ENCODE measurements at regions not wholly inside any gene's neighbourhood (a gene's known extent, or its start where the extent isn't known, plus 50 kb on each side); places are given as distances from the start of the nearest gene placed in this dataset. TPM values are rescaled to one million over a fixed set of nuclear protein-coding genes. Genes with fewer than 3 reads are reported as not detected.

- H3K23ac ChIP-seq (ENCODE audit: low read length): no peak overlapping the region
- no peaks in the 10 kb centered on the region for H3K36me3 ChIP-seq (ENCODE audit: control insufficient read depth, insufficient read depth, low read length)
- H3K18ac ChIP-seq (ENCODE audit: low read length): no peak overlapping the region
- no peak overlapping the region for H3K4ac ChIP-seq (ENCODE audit: low read depth, low read length)
- no peak overlapping the region for H2AK5ac ChIP-seq (ENCODE audit: low read length)
- no peak overlapping the region for H3K56ac ChIP-seq (ENCODE audit: low read length)
- H4K5ac ChIP-seq (ENCODE audit: low read length): no peak overlapping the region
- no peaks in the 10 kb centered on the region for H3K79me1 ChIP-seq (ENCODE audit: low read length)
- no CpG with 5 or more reads among the region's 6 CpGs for WGBS (ENCODE audit: extremely low coverage, insufficient coverage, low lambda C conversion rate)
- H2BK120ac ChIP-seq (ENCODE audit: low read depth, low read length): no peak overlapping the region
- H2BK5ac ChIP-seq (ENCODE audit: low read length): no peak overlapping the region
- no peak overlapping the region for H4K8ac ChIP-seq (ENCODE audit: low read depth, low read length)
- H3K4me2 ChIP-seq (ENCODE audit: low read length): no peak overlapping the region
- H3K4me3 ChIP-seq (ENCODE audit: low read length): no peak overlapping the region
- DNase-seq: no peak
- no peaks in the 10 kb centered on the region for H3K79me2 ChIP-seq (ENCODE audit: control insufficient read depth, insufficient read depth, low read length)
- H3K9ac ChIP-seq (ENCODE audit: low read length): no peak overlapping the region
- no peak overlapping the region for H3K27ac ChIP-seq (ENCODE audit: low read depth, low read length)
- H3K4me1 ChIP-seq (ENCODE audit: control insufficient read depth, low read depth, low read length): no peaks in the 10 kb centered on the region
- no peak overlapping the region for H2BK15ac ChIP-seq (replicated peaks; ENCODE audit: low read depth)
- H3K27me3 ChIP-seq (ENCODE audit: insufficient read depth, low read length, poor library complexity): no peaks in the 10 kb centered on the region
Observed at GRCh38 chr11:105197071-105197815, 57.7 kb upstream of the CARD18 start.

DNA sequence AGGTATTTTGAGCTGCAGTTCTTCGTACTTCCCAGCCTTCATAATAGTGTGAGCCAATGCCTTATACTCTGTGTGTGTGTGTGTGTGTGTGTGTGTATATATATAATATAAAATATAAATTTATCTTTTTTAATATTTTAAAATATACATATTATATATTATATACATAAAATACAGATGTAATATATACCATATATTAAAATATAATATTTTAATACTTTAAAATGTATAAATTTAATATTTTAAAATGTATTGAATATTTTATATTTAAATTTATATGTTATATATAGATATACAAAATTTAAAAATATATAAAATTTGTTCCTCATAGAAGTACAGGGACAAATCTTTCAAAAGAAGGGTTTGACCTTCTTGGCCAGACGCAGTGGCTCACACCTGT, 53.7 kb upstream of the CARD18 start:
- no peak overlapping the region for H4K5ac ChIP-seq (ENCODE audit: low read length)
- no peak overlapping the region for H3K9ac ChIP-seq (ENCODE audit: low read length)
- H4K8ac ChIP-seq (ENCODE audit: low read depth, low read length): no peak overlapping the region
- H2AK5ac ChIP-seq (ENCODE audit: low read length): no peak overlapping the region
- WGBS (ENCODE audit: extremely low coverage, insufficient coverage, low lambda C conversion rate): no CpG with 5 or more reads among the region's 2 CpGs
- H3K4me1 ChIP-seq (ENCODE audit: control insufficient read depth, low read depth, low read length): no peaks in the 10 kb centered on the region
- H2BK15ac ChIP-seq (replicated peaks; ENCODE audit: low read depth): no peak overlapping the region
- H3K36me3 ChIP-seq (ENCODE audit: control insufficient read depth, insufficient read depth, low read length): no peaks in the 10 kb centered on the region
- H2BK5ac ChIP-seq (ENCODE audit: low read length): no peak overlapping the region
- no peak overlapping the region for H3K27ac ChIP-seq (ENCODE audit: low read depth, low read length)
- no peak overlapping the region for H3K18ac ChIP-seq (ENCODE audit: low read length)
- no peaks in the 10 kb centered on the region for H3K27me3 ChIP-seq (ENCODE audit: insufficient read depth, low read length, poor library complexity)
- no peaks in the 10 kb centered on the region for H3K79me2 ChIP-seq (ENCODE audit: control insufficient read depth, insufficient read depth, low read length)
- no peak overlapping the region for H3K4ac ChIP-seq (ENCODE audit: low read depth, low read length)
- no peak for DNase-seq
- no peak overlapping the region for H3K23ac ChIP-seq (ENCODE audit: low read length)
- H2BK120ac ChIP-seq (ENCODE audit: low read depth, low read length): no peak overlapping the region
- H3K56ac ChIP-seq (ENCODE audit: low read length): no peak overlapping the region
- H3K4me2 ChIP-seq (ENCODE audit: low read length): no peak overlapping the region
- H3K4me3 ChIP-seq (ENCODE audit: low read length): no peak overlapping the region
- no peaks in the 10 kb centered on the region for H3K79me1 ChIP-seq (ENCODE audit: low read length)

DNA sequence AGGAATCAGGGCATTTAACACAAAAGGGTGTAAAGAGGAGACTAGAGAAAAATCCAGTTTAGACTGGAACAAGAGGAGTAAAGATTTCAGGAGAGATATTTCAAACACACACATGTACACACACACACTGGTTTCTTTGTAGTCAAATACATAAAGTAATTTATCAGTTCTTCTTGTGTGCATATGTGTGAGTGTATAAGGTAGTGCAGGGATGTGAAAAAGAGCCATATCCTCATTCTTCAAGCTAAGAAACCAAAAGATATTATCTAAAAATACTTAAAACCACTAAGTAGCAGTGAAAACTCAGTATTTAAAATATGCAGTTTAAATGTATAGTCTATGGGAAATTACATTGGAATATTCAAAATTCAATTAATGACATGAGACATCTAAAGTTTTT, 52.5 kb upstream of the CARD18 start:
- no peak overlapping the region for H2AK5ac ChIP-seq (ENCODE audit: low read length)
- no peaks in the 10 kb centered on the region for H3K27me3 ChIP-seq (ENCODE audit: insufficient read depth, low read length, poor library complexity)
- no peak overlapping the region for H3K18ac ChIP-seq (ENCODE audit: low read length)
- H3K9ac ChIP-seq (ENCODE audit: low read length): no peak overlapping the region
- no peaks in the 10 kb centered on the region for H3K4me1 ChIP-seq (ENCODE audit: control insufficient read depth, low read depth, low read length)
- no peak overlapping the region for H3K4ac ChIP-seq (ENCODE audit: low read depth, low read length)
- H3K4me3 ChIP-seq (ENCODE audit: low read length): no peak overlapping the region
- no peak overlapping the region for H2BK15ac ChIP-seq (replicated peaks; ENCODE audit: low read depth)
- no peak overlapping the region for H2BK120ac ChIP-seq (ENCODE audit: low read depth, low read length)
- H3K4me2 ChIP-seq (ENCODE audit: low read length): no peak overlapping the region
- H4K8ac ChIP-seq (ENCODE audit: low read depth, low read length): no peak overlapping the region
- no peak overlapping the region for H4K5ac ChIP-seq (ENCODE audit: low read length)
- no peak overlapping the region for H3K56ac ChIP-seq (ENCODE audit: low read length)
- H3K23ac ChIP-seq (ENCODE audit: low read length): no peak overlapping the region
- H3K27ac ChIP-seq (ENCODE audit: low read depth, low read length): no peak overlapping the region
- no peaks in the 10 kb centered on the region for H3K79me2 ChIP-seq (ENCODE audit: control insufficient read depth, insufficient read depth, low read length)
- DNase-seq: no peak
- no peaks in the 10 kb centered on the region for H3K79me1 ChIP-seq (ENCODE audit: low read length)
- H2BK5ac ChIP-seq (ENCODE audit: low read length): no peak overlapping the region
- H3K36me3 ChIP-seq (ENCODE audit: control insufficient read depth, insufficient read depth, low read length): no peaks in the 10 kb centered on the region

DNA sequence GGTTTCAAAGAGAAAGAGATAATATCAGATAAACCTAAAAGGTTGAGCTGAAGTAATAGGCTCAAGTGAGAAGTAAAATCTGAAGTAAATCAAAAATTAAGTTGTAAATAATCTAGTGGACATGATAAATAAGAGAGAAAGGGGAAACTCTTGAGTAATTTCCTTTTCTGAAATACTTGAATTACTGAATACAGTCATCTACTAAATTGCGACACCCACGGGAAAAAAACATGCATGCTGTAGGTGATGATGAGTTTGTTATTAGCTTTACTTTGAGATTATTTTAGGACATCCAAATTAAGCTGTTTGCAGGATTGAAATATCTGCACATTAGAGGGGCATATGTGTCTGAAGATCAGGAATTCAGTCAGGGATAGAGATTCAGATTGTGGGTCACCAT, 50.0 kb upstream of the CARD18 start:
- H3K4ac ChIP-seq (ENCODE audit: low read depth, low read length): no peak overlapping the region
- H3K27ac ChIP-seq (ENCODE audit: low read depth, low read length): no peak overlapping the region
- no peaks in the 10 kb centered on the region for H3K79me2 ChIP-seq (ENCODE audit: control insufficient read depth, insufficient read depth, low read length)
- no peaks in the 10 kb centered on the region for H3K27me3 ChIP-seq (ENCODE audit: insufficient read depth, low read length, poor library complexity)
- H2BK120ac ChIP-seq (ENCODE audit: low read depth, low read length): no peak overlapping the region
- no peak overlapping the region for H4K5ac ChIP-seq (ENCODE audit: low read length)
- H2BK5ac ChIP-seq (ENCODE audit: low read length): no peak overlapping the region
- no CpG with 5 or more reads among the region's 2 CpGs for WGBS (ENCODE audit: extremely low coverage, insufficient coverage, low lambda C conversion rate)
- no peaks in the 10 kb centered on the region for H3K79me1 ChIP-seq (ENCODE audit: low read length)
- no peaks in the 10 kb centered on the region for H3K4me1 ChIP-seq (ENCODE audit: control insufficient read depth, low read depth, low read length)
- H3K36me3 ChIP-seq (ENCODE audit: control insufficient read depth, insufficient read depth, low read length): no peaks in the 10 kb centered on the region
- H3K18ac ChIP-seq (ENCODE audit: low read length): no peak overlapping the region
- H3K23ac ChIP-seq (ENCODE audit: low read length): no peak overlapping the region
- H3K4me2 ChIP-seq (ENCODE audit: low read length): no peak overlapping the region
- no peak for DNase-seq
- no peak overlapping the region for H2BK15ac ChIP-seq (replicated peaks; ENCODE audit: low read depth)
- H2AK5ac ChIP-seq (ENCODE audit: low read length): no peak overlapping the region
- no peak overlapping the region for H4K8ac ChIP-seq (ENCODE audit: low read depth, low read length)
- no peak overlapping the region for H3K9ac ChIP-seq (ENCODE audit: low read length)
- no peak overlapping the region for H3K56ac ChIP-seq (ENCODE audit: low read length)
- H3K4me3 ChIP-seq (ENCODE audit: low read length): no peak overlapping the region

Small RNA genes in the stretch of these regions (small RNA-seq; reads per million reads assigned to genes)
- gene AP003181.1 (ENCODE audit: insufficient read depth) (not detected), gene RF00017 (ENCODE audit: insufficient read depth) (not detected)
